ENCODE measurements at regions not wholly inside any gene's neighbourhood (a gene's known extent, or its start where the extent isn't known, plus 50 kb on each side); places are given as distances from the start of the nearest gene placed in this dataset.

- ChIA-PET POLR2A (no interaction called here), CTCF (no interaction called here)
- H3K79me2 ChIP-seq (ENCODE audit: control insufficient read depth, insufficient read depth, low read length) = no peaks in the 10 kb centered on the region
- DNase-seq (no peak), ATAC-seq (ENCODE audit: low read depth) (no peak)
- no peaks in the 10 kb centered on the region for H3K4me1 ChIP-seq (ENCODE audit: control insufficient read depth in 2 of 2, insufficient read depth in 2 of 2, low read length in 2 of 2)
- Mint-ChIP-seq H3K4me1 (no peaks in the 10 kb centered on the region), H3K4me3 (no peak overlapping the region), H3K27me3 (no peaks in the 10 kb centered on the region), H3K9me3 (ENCODE audit: insufficient read depth) (peaks cover 11% of the 10 kb centered on the region), H3K27ac (no peak overlapping the region)
- H2AFZ ChIP-seq (ENCODE audit: insufficient read depth, low read depth, low read length, poor library complexity, severe bottlenecking) = no peak overlapping the region
- H4K20me1 ChIP-seq (ENCODE audit: control insufficient read depth, insufficient read depth, low read length, poor library complexity, severe bottlenecking) = no peaks in the 10 kb centered on the region
- no peak overlapping the region for H3K4me3 ChIP-seq (ENCODE audit: control extremely low read depth in 1 of 5, extremely low read depth in 1 of 5, insufficient read depth in 1 of 5, low read depth in 2 of 5, low read length in 4 of 5)
- no peak for TF ChIP-seq EZH2 (IDR thresholded peaks at IDR 0.05; ENCODE audit: borderline replicate concordance, insufficient read depth, low read depth, low read length, poor library complexity, severe bottlenecking)
- TF ChIP-seq CTCF (IDR thresholded peaks at IDR 0.05) = no peak
- H3K9me3 ChIP-seq (ENCODE audit: control extremely low read depth in 1 of 3, control insufficient read depth in 2 of 3, insufficient read depth in 1 of 3, low read length in 2 of 3) = peaks cover 0 to 8% (median 4%) of the 10 kb centered on the region in 3 donors
- no peaks in the 10 kb centered on the region for H3K27me3 ChIP-seq (replicated peaks in 1 of 4; ENCODE audit: control extremely low read depth in 1 of 4, control insufficient read depth in 3 of 4, insufficient read depth in 4 of 4, low read length in 3 of 4)
- WGBS (ENCODE audit: insufficient coverage) = no CpG with 5 or more reads among the region's 3 CpGs
- no peak overlapping the region for H3K27ac ChIP-seq (ENCODE audit: low read length in 2 of 2)
- no peaks in the 10 kb centered on the region for H3K36me3 ChIP-seq (replicated peaks in 1 of 2; ENCODE audit: control extremely low read depth in 1 of 2, control insufficient read depth in 1 of 2, extremely low read depth in 1 of 2, insufficient read depth in 2 of 2, low read length in 1 of 2)
- H3K9ac ChIP-seq (ENCODE audit: low read length) = no peak overlapping the region
- intact Hi-C loops (cut with micrococcal nuclease) = no loop called here
- no peak overlapping the region for H3K4me2 ChIP-seq (replicated peaks; ENCODE audit: low read depth, low read length, poor library complexity, severe bottlenecking)
These were observed 327.9 kb downstream of the SQOR start for GRCh38 chr15:45962733-45963132.

- Histone ChIP-seq H3K27ac (ENCODE audit: low read length in 2 of 2) (no peak overlapping the region), H3K79me2 (ENCODE audit: control insufficient read depth, insufficient read depth, low read length) (no peaks in the 10 kb centered on the region), H3K9me3 (ENCODE audit: control extremely low read depth in 1 of 3, control insufficient read depth in 2 of 3, insufficient read depth in 1 of 3, low read length in 2 of 3) (peaks cover 0 to 4% (median 2%) of the 10 kb centered on the region in 3 donors), H3K36me3 (replicated peaks in 1 of 2; ENCODE audit: control extremely low read depth in 1 of 2, control insufficient read depth in 1 of 2, extremely low read depth in 1 of 2, insufficient read depth in 2 of 2, low read length in 1 of 2) (no peaks in the 10 kb centered on the region), H4K20me1 (ENCODE audit: control insufficient read depth, insufficient read depth, low read length, poor library complexity, severe bottlenecking) (no peaks in the 10 kb centered on the region), H3K4me2 (replicated peaks; ENCODE audit: low read depth, low read length, poor library complexity, severe bottlenecking) (no peak overlapping the region), H2AFZ (ENCODE audit: insufficient read depth, low read depth, low read length, poor library complexity, severe bottlenecking) (no peak overlapping the region), H3K9ac (ENCODE audit: low read length) (no peak overlapping the region), H3K4me3 (ENCODE audit: control extremely low read depth in 1 of 5, extremely low read depth in 1 of 5, insufficient read depth in 1 of 5, low read depth in 2 of 5, low read length in 4 of 5) (no peak overlapping the region), H3K4me1 (ENCODE audit: control insufficient read depth in 2 of 2, insufficient read depth in 2 of 2, low read length in 2 of 2) (no peaks in the 10 kb centered on the region), H3K27me3 (replicated peaks in 1 of 4; ENCODE audit: control extremely low read depth in 1 of 4, control insufficient read depth in 3 of 4, insufficient read depth in 4 of 4, low read length in 3 of 4) (no peaks in the 10 kb centered on the region)
- Mint-ChIP-seq H3K4me1 (no peaks in the 10 kb centered on the region), H3K27me3 (no peaks in the 10 kb centered on the region), H3K4me3 (no peak overlapping the region), H3K27ac (no peak overlapping the region), H3K9me3 (ENCODE audit: insufficient read depth) (peaks cover 6% of the 10 kb centered on the region)
- ATAC-seq (ENCODE audit: low read depth) (no peak), DNase-seq (no peak)
- intact Hi-C loops (cut with micrococcal nuclease) = no loop called here
- POLR2A ChIA-PET = no interaction called here
- no peak for TF ChIP-seq EZH2 (IDR thresholded peaks at IDR 0.05; ENCODE audit: borderline replicate concordance, insufficient read depth, low read depth, low read length, poor library complexity, severe bottlenecking)
- peak; percentile 66 for TF ChIP-seq CTCF (IDR thresholded peaks at IDR 0.05)
- no CpG with 5 or more reads among the region's 1 CpG for WGBS (ENCODE audit: insufficient coverage)
- CTCF ChIA-PET = no interaction called here
These were observed 335.7 kb downstream of the SQOR start for GRCh38 chr15:45970542-45970941.

Data from B cell (primary cell).